ENCODE measurements at regions not wholly inside any gene's neighbourhood (a gene's known extent, or its start where the extent isn't known, plus 50 kb on each side); places are given as distances from the start of the nearest gene placed in this dataset.
"Not testable (repeated sequence)": the region's sequence is repeated elsewhere in the genome, so short reads cannot be mapped to it uniquely, and the experiment has no call there.

GRCh38 chr14:66268802-66269334 is 217.3 kb upstream of the CCDC196 start:
- DNase-seq (ENCODE audit: low read depth, low spot score): no peak

- DNase-seq (ENCODE audit: low read depth, low spot score): no peak
These were observed 213.9 kb upstream of the CCDC196 start for GRCh38 chr14:66272221-66272620.

- no peak for DNase-seq (ENCODE audit: low read depth, low spot score)
These were observed 212.8 kb upstream of the CCDC196 start for GRCh38 chr14:66273261-66273832.

GRCh38 chr14:66278418-66278817 is 207.8 kb upstream of the CCDC196 start:
- not testable (repeated sequence) for DNase-seq (ENCODE audit: low read depth, low spot score)

GRCh38 chr14:66281036-66281776 is 205.0 kb upstream of the CCDC196 start:
- DNase-seq (ENCODE audit: low read depth, low spot score): no peak

- no peak for DNase-seq (ENCODE audit: low read depth, low spot score)
These were observed 201.8 kb upstream of the CCDC196 start for GRCh38 chr14:66284346-66284745.

- DNase-seq (ENCODE audit: low read depth, low spot score): no peak
These were observed 197.7 kb upstream of the CCDC196 start for GRCh38 chr14:66288511-66288910.

GRCh38 chr14:66291756-66292155 is 194.4 kb upstream of the CCDC196 start:
- no peak for DNase-seq (ENCODE audit: low read depth, low spot score)

GRCh38 chr14:66293533-66294105 is 192.6 kb upstream of the CCDC196 start:
- no peak for DNase-seq (ENCODE audit: low read depth, low spot score)

GRCh38 chr14:66295386-66295785 is 190.8 kb upstream of the CCDC196 start:
- no peak for DNase-seq (ENCODE audit: low read depth, low spot score)

- no peak for DNase-seq (ENCODE audit: low read depth, low spot score)
These were observed 185.3 kb upstream of the CCDC196 start for GRCh38 chr14:66300886-66301285.

- DNase-seq (ENCODE audit: low read depth, low spot score): no peak
These were observed 180.1 kb upstream of the CCDC196 start for GRCh38 chr14:66306101-66306500.

GRCh38 chr14:66311058-66311457 is 175.1 kb upstream of the CCDC196 start:
- DNase-seq (ENCODE audit: low read depth, low spot score): no peak

- no peak for DNase-seq (ENCODE audit: low read depth, low spot score)
These were observed 174.2 kb upstream of the CCDC196 start for GRCh38 chr14:66311990-66312389.

GRCh38 chr14:66312451-66312850 is 173.7 kb upstream of the CCDC196 start:
- DNase-seq (ENCODE audit: low read depth, low spot score): no peak

- no peak for DNase-seq (ENCODE audit: low read depth, low spot score)
These were observed 171.1 kb upstream of the CCDC196 start for GRCh38 chr14:66315098-66315497.

GRCh38 chr14:66315548-66315947 is 170.6 kb upstream of the CCDC196 start:
- no peak for DNase-seq (ENCODE audit: low read depth, low spot score)

GRCh38 chr14:66322564-66322963 is 163.6 kb upstream of the CCDC196 start:
- no peak for DNase-seq (ENCODE audit: low read depth, low spot score)

- DNase-seq (ENCODE audit: low read depth, low spot score): no peak
These were observed 155.9 kb upstream of the CCDC196 start for GRCh38 chr14:66330228-66330627.

GRCh38 chr14:66330916-66331315 is 155.3 kb upstream of the CCDC196 start:
- no peak for DNase-seq (ENCODE audit: low read depth, low spot score)

GRCh38 chr14:66333293-66333692 is 152.9 kb upstream of the CCDC196 start:
- not testable (repeated sequence) for DNase-seq (ENCODE audit: low read depth, low spot score)

- DNase-seq (ENCODE audit: low read depth, low spot score): no peak
These were observed 144.9 kb upstream of the CCDC196 start for GRCh38 chr14:66341239-66341638.

GRCh38 chr14:66345986-66346385 is 140.2 kb upstream of the CCDC196 start:
- no peak for DNase-seq (ENCODE audit: low read depth, low spot score)

Data from activated naive CD8-positive, alpha-beta T cell treated with anti-CD3 and anti-CD28 coated beads, Interleukin-2, amount 50 U/mL, for 16 hours (primary cell).